ENCODE measurements at regions not wholly inside any gene's neighbourhood (a gene's known extent, or its start where the extent isn't known, plus 50 kb on each side); places are given as distances from the start of the nearest gene placed in this dataset.
"Not testable (repeated sequence)": the region's sequence is repeated elsewhere in the genome, so short reads cannot be mapped to it uniquely, and the experiment has no call there.

DNA sequence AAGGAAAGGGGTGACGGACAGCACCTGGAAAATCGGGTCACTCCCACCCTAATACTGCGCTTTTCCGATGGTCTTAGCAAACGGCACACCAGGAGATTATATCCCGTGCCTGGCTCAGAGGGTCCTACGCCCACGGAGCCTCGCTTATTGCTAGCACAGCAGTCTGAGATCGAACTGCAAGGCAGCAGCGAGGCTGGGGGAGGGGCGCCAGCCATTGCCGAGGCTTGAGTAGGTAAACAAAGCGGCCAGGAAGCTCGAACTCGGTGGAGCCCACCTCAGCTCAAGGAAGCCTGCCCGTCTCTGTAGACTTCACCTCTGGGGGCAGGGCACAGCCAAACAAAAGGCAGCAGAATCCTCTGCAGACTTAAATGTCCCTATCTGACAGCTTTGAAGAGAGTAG, 91.5 kb upstream of the MBIP start:
- not testable (repeated sequence) for DNase-seq (ENCODE audit: low read depth)

DNA sequence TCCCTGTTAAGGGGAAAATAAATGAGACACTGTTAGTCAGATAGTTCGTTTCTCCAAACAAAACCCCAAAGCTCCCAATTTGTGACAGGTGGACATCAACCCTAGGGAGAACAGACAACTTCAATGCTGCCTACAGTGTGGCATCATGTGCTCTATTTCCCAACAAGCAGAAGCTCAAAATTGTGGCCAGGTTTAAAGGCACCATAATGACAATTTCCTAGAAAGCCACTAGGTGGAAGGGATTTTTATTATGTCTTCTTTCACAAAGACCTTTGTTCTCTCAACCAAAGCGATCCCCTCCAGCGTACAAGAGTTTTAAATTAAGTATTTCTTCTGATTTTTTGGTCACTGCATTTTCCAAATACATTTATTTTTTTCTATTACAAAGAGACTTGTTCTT, 88.0 kb upstream of the MBIP start:
- no peak for DNase-seq (ENCODE audit: low read depth)

DNA sequence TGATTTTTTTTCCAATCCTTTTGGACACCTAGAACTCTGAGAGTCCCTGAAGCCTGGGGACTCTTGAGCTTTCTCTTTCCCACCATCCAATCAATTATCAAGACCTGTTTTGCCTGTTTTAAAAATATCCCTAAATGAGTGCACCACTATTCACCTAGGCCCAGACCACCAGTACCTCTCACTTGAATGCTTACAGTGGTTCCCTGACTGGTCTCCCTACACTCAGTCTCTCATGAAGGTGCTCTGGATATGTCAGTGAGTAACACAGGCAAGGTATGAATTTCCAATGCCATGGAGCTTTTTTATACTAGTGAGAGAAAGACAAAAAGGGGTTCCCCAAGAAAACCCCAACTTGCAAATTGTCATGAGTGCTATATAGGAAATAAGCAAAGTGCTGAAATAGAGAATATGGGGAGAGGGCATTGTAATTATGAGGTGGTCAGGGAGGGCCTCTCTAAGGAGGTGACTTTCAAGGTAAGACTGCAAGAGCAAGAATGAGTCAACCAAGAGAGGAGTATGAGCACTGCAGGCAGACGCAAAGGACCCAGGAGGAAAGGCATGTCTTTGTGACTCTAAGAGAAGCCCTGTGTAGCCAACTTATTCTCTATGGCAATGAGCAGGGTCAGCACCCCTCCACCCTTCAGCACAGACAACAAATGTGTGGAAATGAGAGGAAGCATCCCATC, 85.3 kb upstream of the MBIP start:
- DNase-seq (ENCODE audit: low read depth) = no peak

DNA sequence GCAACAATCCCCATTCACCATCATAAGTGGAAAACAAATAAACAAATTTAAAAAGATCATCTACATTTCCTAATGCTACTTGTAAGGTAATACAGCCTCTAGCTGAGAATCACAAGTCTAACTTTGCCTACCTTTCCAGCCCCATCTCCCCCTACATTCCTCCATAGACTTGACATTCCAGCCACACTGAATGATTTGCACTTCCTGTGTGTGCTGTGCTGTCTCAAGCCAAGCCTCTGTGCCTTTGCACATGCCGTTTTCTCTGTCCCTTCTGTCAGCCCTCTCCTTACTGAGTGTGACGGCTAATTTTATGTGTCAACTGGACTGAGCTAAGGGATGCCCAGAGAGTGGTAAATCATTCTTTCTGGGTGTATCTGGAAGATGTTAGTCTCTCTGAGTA, 82.4 kb upstream of the MBIP start:
- DNase-seq (ENCODE audit: low read depth) = no peak

DNA sequence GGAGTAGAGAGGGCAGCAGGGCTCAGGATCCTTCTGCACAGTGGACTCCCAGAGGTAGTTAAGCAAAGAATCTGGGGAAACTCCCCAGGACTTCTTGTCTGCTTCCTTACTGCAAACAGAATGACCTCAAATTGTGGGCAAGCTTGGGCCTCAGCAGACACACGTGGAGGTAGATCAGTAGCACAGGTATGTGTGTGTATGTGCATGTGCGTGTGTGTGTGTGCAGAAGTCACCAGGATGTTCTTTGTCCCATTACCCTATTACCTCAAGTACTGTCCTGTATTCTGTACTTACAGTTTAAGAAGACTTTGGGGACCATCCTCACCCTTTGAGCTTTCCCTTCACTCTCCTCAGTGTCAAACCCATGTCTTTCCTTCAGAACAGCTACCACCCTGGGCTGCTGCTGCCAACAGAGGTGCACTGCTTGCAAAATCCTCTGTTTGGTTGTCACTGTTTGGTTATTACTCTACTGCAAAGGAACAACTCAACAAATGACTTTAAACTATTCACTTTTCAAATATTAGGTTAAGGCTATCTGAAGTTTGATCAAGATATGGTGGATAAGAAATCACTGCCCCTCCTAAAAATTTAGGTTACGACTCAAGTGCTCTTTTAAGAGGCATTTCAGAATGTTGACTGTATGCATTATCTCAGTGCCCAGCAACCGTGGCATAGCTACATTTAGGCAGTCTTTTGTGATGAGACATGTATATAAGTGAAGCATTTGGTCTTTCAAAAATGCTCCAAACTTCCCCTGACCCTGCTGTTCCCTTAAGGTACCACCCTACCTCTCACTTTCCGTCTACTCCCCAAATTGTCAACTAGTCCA, 78.2 kb upstream of the MBIP start:
- no peak for DNase-seq (ENCODE audit: low read depth)

DNA sequence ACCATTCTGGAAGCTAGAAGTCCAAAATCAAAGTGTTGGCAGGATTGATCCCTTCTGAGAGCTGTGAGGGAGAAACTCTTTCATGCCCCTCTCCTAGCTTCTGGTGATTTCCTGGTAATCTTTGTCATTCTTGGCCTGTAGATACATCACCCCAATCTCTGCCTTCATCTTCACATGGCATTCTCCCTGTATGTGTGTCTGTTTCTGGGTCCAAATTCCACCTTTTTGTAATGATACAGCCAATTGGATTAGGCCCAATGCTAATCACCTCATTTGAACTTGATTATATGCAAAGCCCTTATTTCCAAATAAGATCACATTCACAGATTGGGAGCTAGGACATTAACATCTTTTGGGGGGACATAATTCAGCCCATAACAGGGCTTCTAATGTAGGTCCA, 76.9 kb upstream of the MBIP start:
- no peak for DNase-seq (ENCODE audit: low read depth)

DNA sequence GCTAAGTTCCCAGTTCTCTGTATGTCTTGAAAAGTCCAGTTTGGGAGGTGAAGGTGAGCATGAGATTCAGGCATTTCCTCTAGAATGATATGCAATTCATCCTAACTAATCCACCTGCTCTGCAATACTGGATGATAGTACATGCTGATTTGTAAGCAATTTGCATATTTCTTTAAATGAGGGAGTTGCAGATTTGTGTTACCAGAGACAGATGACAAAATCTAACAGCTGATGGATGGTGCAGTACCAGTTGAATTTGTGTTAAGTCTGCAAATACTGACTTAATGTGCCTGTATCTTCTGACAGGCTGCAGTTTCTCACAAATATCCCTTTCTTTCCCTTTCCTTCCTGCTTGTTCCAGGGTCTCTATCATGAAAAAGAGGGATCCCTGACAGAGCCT, 76.4 kb upstream of the MBIP start:
- no peak for DNase-seq (ENCODE audit: low read depth)

DNA sequence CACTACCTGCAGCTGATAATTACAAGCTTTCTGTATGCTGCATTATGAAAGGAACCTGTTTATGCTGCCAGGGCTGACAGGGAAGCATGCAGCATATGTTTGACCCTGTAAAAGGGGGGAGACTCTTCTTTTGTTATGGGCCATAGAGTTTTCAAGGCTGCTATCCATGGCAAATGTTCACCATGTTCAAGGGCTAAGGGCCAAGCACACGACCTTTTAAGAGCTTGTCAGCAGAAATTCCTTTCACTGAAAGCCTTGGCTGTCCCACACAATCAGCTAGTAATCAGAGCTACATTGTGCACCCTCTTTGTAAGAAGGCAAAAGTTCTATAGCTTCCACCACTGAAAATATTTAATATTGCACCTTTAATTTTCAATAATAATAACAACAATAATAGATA, 74.2 kb upstream of the MBIP start:
- DNase-seq (ENCODE audit: low read depth) = no peak

DNA sequence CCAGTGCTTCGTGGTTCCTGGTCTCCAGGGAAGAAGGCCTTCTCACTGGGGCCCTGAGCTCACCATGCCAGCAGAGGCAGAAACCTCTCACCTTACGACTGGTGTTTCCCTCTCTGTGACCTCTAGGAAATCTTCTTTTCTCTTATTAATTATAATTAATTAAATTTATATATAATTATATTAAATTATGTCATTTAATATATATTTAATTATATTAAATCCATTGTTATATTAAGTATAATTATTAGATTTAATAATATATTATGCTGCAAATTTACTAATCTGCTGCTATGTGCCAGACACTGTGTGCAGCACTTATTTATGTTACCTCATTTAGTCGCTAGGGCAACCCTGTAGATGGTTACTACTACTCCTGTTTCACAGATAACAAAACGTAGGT, 70.3 kb upstream of the MBIP start:
- no peak for DNase-seq (ENCODE audit: low read depth)

DNA sequence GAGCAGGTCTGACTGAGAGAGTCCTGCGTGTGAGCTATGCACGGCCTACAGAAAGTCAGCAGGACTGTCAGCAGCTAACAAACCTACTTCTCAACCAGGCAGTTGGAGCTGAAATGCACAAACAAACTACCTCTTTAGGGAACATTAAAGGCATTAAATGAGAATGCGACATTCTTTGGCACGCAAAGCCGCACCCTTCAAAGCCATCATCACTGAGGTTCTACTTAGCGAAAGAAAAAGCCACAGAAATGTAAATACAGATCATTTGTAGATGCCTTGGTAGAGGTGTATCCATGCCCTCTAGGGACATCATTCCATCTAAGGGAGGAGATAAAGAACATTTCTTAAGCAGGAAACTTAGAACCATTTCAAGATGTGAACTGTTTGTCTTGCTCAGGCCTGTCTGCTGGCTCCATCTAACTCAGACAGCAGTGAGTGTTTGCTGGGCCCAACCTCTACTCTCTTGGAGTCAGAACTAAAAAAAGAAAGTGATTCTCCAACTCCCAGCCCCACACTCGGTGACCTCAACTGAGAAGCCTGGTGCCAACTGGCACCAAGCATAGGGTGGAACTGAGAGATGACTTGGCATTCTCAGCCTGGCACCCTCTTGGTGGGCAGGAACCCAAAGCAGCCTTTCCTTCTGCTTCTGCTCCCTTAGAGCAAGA, 63.5 kb upstream of the MBIP start:
- DNase-seq (ENCODE audit: low read depth) = no peak

DNA sequence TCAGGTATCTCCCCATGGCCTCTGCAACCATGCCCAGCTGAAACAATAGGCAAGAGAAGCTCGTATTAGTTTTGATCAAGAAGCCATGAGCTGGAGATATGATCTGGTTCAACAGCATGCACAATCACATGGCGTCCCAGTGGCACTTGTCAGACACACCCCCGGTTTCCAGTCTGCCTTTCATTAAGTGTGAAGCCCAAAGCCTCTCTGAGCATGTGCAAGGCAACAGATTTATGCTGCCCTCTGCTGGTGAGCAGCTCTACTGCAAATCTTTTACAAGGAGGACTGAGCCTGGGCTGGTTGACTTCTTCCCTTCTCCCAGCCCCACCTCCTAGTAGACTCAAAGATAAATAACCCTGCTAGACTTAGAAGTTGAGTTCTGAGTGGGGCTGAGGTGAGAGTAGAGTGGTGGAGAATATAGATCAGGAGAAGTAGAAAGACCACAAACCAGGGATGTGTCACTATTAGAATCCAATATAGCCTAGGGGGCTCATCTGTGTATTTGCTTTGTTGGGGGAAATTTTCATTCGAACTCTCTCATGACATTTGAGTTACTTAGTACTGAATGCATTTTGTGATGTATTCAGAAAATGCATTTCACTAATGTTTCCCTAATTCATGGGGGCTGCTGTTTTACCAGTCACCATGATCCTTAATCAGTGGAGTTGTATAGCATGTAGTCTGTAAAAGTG, 53.7 kb upstream of the MBIP start:
- DNase-seq (ENCODE audit: low read depth) = peak; percentile 87

Data from HS-27A (cell line).